NT2/D1 (cell line): ENCODE measurements at regions not wholly inside any gene's neighbourhood (a gene's known extent, or its start where the extent isn't known, plus 50 kb on each side); places are given as distances from the start of the nearest gene placed in this dataset.

Experiments used
- YY1 ChIP-seq: IDR thresholded peaks from 2 replicates; pipeline ENCODE4 v1.6.1; 2011; ENCODE audit not compliant: insufficient read length, insufficient read depth
- ZNF274 ChIP-seq: IDR thresholded peaks from 2 replicates; pipeline ENCODE4 v1.6.1; 2011; ENCODE audit warnings: mild to moderate bottlenecking, low read depth, low read length

- no peak for TF ChIP-seq YY1
- no peak for TF ChIP-seq ZNF274
Observed at GRCh38 chr10:3613318-3613717, 171.7 kb downstream of the KLF6 start.
